GM23338 (cell line): ENCODE measurements at regions not wholly inside any gene's neighbourhood (a gene's known extent, or its start where the extent isn't known, plus 50 kb on each side); places are given as distances from the start of the nearest gene placed in this dataset.

Experiments used
- CREB1 ChIP-seq: fragments of 250-450 bp; sonication (Bioruptor Pico); IDR thresholded peaks from 2 replicates; pipeline ENCODE4 v1.5.0; 2020; ENCODE audit warnings: low read depth, mild to moderate bottlenecking, moderate library complexity
- EZH2 ChIP-seq: fragments of 200-600 bp; sonication (generic); IDR thresholded peaks from one replicate; pipeline ENCODE4 v1.8.0; 2017; ENCODE audit warnings: antibody characterized with exemption, mild to moderate bottlenecking, low read depth; ENCODE audit not compliant: unreplicated experiment
- EZH2phosphoT487 ChIP-seq: fragments of 200-600 bp; sonication (generic); IDR thresholded peaks from one replicate; pipeline ENCODE4 v1.8.1; 2018; ENCODE audit warnings: antibody characterized with exemption; ENCODE audit not compliant: unreplicated experiment
- JUNB ChIP-seq: IDR thresholded peaks from one replicate; pipeline ENCODE4 v1.6.1; 2016; ENCODE audit warnings: antibody characterized with exemption; ENCODE audit not compliant: unreplicated experiment
- NANOG ChIP-seq: IDR thresholded peaks from 2 replicates; pipeline ENCODE4 v1.6.1; 2016; ENCODE audit warnings: antibody characterized with exemption, borderline replicate concordance
- POLR2AphosphoS5 ChIP-seq: IDR thresholded peaks from 2 replicates; pipeline ENCODE4 v1.6.1; 2016; ENCODE audit warnings: antibody characterized with exemption, low read depth
- TF ChIP-seq, protein P1 (sequence below), 2 experiments: fragments of 200-600 bp in 1 of 2; sonication (generic) in 1 of 2; conservative IDR thresholded peaks; 2 replicates each; pipeline versions ENCODE4 v1.5.1 to v1.6.1; 2016 to 2017; ENCODE audit warnings: antibody characterized with exemption in 2 of 2, low read depth in 2 of 2, mild to moderate bottlenecking in 2 of 2, moderate library complexity in 1 of 2
- TF ChIP-seq, protein P2 (sequence below): IDR thresholded peaks from 2 replicates; pipeline ENCODE4 v1.6.1; 2016; ENCODE audit warnings: antibody characterized with exemption

DNA sequence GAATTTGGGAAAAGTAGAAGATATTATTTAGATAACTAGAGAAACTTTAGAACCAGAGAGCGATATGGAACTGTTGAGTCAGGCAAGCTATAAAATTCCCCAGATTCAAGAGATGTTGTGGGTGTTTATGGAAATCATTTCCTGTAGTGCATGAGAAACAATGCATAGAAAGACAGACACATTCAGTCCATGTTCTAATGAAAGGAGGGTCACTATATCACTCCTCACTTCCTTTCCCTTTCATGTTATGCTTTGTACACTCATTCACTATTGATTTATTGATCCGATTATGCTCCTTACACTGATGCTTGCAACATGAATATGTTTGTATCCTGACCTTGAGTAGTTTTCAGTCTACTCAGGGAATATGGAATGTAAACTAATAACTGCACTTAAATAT is 1459.9 kb upstream of the ALCAM start:
- TF ChIP-seq, protein P1, sequence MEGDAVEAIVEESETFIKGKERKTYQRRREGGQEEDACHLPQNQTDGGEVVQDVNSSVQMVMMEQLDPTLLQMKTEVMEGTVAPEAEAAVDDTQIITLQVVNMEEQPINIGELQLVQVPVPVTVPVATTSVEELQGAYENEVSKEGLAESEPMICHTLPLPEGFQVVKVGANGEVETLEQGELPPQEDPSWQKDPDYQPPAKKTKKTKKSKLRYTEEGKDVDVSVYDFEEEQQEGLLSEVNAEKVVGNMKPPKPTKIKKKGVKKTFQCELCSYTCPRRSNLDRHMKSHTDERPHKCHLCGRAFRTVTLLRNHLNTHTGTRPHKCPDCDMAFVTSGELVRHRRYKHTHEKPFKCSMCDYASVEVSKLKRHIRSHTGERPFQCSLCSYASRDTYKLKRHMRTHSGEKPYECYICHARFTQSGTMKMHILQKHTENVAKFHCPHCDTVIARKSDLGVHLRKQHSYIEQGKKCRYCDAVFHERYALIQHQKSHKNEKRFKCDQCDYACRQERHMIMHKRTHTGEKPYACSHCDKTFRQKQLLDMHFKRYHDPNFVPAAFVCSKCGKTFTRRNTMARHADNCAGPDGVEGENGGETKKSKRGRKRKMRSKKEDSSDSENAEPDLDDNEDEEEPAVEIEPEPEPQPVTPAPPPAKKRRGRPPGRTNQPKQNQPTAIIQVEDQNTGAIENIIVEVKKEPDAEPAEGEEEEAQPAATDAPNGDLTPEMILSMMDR (conservative IDR thresholded peaks at IDR 0.05; ENCODE audit: low read depth in 2 of 2), result no peak
- no peak for TF ChIP-seq NANOG
- no peak for TF ChIP-seq JUNB
- TF ChIP-seq EZH2phosphoT487, result no peak
- TF ChIP-seq, protein P2, sequence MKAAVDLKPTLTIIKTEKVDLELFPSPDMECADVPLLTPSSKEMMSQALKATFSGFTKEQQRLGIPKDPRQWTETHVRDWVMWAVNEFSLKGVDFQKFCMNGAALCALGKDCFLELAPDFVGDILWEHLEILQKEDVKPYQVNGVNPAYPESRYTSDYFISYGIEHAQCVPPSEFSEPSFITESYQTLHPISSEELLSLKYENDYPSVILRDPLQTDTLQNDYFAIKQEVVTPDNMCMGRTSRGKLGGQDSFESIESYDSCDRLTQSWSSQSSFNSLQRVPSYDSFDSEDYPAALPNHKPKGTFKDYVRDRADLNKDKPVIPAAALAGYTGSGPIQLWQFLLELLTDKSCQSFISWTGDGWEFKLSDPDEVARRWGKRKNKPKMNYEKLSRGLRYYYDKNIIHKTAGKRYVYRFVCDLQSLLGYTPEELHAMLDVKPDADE, result no peak
- no peak for TF ChIP-seq EZH2
- no peak for TF ChIP-seq POLR2AphosphoS5
- TF ChIP-seq CREB1, result no peak
